NCI-H1105 (cell line): ENCODE measurements at regions not wholly inside any gene's neighbourhood (a gene's known extent, or its start where the extent isn't known, plus 50 kb on each side); places are given as distances from the start of the nearest gene placed in this dataset.
"Not testable (repeated sequence)": the region's sequence is repeated elsewhere in the genome, so short reads cannot be mapped to it uniquely, and the experiment has no call there.

Experiments used
- DNase-seq: peaks from one replicate; lab custom pipeline; 2025; lab: John Stamatoyannopoulos, UW

DNA sequence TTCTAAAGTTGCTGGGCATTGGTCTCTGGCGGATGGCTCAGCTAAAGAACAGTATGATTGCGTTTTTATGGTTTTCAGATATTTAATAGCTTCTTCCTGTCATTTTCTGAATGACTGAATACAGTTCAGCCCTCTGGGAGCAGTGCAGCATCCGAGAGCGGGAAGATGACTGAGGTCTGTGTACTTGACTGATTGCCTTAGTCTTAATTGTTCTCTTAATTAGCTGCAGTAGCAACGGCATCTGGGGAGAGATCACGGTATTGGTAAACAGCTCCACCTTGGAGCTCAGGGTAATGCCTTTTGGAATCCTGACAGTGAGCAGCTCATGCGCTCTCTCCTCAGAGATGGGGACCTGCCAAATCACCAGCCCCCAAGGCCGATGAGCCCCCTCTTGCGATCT is 481.4 kb upstream of the SPRED2 start:
- DNase-seq = no peak

DNA sequence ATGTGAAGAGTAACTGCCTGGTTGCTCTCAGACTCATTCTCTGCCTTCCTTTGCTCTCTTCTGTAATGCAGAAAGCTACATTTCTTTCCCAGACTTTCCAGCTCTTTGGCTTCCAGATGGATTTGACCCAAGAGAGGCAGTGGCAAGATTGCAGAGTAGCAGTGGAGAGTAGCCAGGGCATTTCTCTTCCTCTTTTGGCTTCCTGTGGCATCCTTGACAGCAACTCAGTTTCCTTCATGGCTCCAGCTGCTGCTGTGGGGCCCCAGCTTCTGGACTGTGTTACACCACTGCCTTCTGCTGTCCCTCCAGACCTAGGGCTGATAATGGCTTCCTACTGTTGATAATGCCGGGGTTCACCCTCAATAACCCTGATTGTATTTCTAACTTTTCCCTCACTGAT is 469.4 kb upstream of the SPRED2 start:
- no peak for DNase-seq

DNA sequence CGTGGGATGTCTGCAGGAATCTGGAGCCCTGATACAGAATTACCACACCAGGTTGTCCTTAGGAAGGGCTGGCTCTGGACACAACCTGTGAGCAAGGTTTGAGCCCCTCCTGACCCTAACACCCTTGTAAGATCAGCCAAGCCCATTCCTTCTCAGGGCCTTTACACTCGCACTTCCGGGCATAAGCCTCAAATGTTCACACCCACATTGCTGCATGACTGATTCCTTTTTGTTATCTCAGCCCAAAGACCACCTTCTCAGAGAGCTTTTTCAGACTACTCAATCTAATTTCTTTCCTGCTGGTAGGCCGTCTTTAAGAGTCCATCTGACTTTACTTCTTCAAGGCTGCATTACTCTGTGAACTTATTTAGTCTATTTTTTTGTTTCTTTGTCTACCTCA is 464.0 kb upstream of the SPRED2 start:
- DNase-seq = no peak

DNA sequence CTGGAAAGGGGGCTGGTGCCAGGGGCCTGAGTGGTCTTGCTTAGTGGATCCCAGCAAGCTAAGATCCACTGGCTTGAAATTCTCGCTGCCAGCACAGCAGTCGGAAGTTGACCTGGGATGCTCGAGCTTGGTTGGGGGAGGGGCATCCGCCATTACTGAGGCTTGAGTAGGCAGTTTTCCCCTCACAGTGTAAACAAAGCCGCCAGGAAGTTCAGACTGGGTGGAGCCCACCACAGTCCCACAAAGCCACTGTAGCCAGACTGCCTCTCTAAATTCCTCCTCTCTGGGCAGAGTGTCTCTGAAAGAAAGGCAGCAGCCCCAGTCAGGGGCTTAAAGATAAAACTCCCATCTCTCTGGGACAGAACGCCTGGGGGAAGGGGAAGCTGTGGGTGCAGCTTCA is 457.7 kb upstream of the SPRED2 start:
- DNase-seq = not testable (repeated sequence)

DNA sequence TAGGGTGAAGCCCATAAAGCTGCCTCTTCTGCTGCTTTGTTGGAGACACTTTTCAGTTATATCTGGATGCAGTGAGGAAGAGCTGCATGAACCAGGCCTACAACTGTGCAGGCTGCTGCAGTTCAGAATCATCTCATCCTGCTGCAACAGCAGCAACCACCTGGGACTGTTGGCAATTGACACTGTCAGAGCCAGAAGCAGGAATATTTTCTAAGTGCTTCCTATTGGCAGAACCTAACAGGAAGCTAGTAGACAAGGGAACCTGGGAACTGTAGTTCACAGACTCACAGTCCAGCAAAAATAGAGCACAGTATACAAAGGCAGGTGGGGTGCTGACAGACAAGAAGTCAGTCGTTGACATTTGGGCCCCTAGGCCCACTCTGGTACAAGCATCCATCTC is 452.9 kb upstream of the SPRED2 start:
- no peak for DNase-seq

DNA sequence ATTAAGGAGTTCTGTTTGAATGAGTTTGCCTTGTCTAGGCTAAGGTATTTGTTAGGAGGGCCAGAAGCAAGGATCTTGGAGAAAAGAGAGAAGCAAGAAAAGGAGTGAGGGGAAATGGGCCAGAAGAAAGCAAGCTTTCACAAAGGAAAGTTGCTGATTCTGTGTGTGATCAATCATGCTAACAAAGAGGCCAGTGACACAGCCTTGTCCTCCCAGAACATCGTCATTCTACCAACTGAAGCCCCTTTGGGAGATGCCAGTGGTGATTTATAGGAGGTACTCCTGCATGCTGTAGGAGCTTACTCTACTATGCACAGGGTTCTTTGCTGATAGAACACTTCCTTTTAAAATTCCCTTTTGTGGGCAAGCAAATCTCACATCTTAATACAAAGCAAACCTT is 449.2 kb upstream of the SPRED2 start:
- DNase-seq = no peak

DNA sequence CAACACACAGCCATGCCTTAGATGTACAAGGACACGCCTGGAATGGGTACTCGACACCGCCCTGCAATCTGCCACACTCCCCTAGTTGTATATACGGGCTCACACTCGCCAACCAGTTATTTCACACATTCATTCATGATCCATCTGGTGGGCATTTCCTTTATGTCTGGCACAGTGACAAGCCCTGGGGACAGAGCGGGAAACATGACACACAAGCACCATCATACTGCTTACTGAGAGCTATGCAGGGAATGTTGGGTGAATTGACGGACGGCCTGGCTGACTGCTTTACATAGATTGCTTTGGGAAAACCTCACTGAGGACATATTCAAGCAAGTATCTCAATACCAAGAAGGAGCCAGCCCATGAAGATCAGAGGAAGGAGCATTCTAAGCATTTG is 448.0 kb upstream of the SPRED2 start:
- no peak for DNase-seq

DNA sequence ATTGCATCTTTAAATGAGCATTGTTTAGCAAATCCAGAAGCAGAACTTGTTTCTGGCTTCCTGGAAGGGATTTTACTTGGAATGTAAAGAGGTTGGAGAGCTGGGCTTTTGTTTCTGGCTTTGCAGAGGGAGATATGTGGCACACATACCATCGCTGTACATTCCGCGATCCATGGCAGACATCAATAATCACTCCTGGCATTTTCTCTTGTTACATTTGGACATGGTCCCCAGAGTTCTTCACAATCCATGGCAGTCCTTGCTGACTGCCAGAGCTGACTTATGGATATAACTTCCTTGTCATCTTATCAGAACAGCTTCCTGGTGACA is 445.6 kb upstream of the SPRED2 start:
- DNase-seq = no peak

DNA sequence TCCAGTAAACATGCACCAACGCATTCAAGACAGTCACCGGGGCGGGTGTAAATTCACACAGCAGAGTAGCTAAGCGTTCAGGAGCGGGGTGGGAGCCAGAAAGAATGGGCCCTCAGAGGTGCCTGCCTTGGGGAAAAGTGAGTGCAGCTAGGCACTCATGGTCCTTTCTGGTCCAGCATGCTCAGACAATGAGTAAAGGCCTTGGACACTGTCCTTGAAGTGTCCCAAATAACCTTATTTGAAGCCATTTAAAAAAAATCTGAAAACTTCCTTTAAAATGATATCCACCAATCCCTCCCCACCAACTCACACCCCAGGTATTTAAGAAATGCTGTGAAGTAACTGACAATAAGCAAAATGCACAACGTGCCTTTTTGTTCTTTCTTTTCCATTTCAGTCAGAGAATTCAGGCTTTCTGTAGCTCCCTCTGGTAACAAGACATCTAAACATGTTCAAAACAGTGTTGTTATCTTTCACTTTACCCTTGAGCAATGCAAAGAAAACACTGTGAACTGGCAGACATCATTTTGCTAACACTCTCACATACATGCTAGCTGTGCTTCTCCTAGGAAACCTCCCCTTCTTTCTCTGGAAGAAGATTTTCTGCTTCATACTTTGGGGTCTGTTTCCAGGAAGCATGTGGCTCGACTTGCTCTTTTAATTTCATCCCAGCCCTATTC is 445.1 kb upstream of the SPRED2 start:
- DNase-seq = no peak

DNA sequence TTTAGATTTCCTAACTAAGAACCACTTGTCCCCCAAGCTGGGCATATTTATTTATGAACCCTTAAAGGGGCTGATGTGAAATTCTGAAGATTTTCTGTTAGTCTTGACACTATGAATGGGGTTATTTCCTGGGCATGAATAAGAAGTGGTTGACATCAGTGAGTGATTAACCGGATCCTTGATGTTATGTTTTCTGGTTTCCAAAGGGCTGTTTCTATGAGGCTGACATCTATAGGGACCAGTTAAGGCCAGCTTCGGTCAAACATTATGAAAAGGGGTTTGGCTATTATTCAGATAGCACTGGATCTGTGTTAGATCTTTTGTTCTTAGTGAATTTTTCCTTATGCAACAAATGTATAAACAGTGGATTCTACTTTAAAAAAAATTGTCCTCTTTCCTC is 443.7 kb upstream of the SPRED2 start:
- no peak for DNase-seq

DNA sequence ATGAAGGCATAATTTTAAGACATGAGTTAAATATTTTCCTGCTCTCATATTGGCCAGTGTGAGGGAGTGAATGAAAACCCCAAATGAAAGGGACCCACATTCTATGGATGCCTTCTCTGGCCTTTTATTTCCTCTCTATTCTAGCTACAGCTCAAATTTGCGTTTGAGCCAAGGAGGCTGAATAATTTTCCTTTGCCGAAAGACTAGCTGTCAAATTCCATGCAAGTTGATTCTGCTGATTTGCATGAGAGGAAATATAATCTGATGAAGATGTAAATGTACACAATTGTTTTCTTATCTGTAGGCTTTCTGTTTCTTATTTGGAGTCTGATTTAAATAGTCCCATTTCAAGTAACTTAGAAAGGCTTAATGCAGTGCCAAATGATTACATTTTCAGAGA is 438.4 kb upstream of the SPRED2 start:
- no peak for DNase-seq

DNA sequence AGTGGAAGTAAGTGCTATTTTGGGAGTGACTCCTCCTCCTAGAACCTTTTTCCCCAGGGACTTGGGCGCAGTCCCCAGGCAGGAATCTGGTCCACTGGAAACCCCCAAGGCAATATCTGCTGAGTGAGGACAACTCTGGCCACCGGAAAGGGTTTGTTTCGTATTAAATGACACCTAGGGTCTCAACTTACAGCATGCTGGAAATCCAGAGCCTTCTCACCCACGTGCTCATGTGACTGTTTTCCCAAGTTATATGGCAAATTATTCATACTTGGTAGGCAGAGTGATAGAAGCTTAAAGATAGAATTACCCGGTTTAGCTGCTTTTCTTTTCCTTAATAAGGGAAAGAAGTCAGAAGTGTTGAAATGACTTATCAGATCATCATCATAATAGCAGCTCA is 436.9 kb upstream of the SPRED2 start:
- no peak for DNase-seq

DNA sequence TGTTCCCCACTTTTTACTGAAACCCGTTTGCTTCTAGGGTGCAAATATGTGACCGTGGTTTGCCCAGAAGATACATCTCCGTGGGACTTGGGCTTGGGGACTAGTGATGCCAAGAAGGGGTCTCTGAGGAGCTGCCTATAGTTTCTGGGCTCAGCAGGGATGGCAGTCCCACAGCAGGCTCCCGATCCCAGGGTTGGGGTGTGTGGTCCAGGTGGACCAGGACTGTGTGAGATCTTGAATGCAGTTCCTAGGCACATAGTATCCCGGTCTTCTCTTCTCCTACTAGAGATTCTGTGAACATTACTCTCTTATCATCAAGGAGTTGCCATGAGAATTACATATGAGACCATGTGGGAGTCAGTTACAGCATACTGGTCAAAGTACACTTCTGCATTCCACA is 435.8 kb upstream of the SPRED2 start:
- DNase-seq = no peak

DNA sequence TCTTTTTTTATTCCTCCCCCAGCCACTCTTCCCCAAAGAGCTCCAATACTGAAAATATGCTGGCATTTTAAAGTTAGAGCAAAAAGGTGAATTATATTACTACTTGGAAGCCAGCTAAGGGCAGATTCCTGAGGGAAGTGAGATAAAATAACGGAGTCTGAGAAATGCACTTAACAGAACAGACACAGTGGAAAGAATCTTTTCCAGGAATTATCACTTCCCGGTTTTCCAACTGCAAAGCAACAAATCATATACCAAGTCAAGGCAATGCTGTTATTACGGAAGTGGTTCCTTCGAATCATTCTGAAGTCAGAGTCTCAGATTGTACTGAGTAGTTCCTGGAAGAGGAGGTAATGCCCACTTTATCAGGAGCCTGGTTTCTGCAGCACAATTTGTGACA is 435.0 kb upstream of the SPRED2 start:
- no peak for DNase-seq

DNA sequence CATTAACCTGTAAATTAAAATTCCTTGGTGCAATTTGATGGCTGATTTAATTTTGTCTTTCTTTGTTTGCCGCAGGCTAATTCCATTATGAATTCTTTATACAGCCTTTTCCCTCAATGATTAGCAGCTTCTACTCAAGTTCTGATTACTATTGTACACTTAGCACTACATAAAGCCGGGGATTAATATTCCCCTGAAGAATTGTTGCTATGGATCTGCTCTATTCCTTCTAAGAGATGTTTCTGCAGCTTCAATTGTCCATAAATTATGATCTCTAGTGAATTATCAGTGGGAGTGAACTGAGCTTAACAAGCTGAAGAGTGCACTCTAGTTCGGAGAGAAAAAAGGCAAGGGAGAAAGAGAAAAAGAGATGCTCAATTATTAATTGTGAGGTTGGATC is 433.7 kb upstream of the SPRED2 start:
- DNase-seq = no peak

DNA sequence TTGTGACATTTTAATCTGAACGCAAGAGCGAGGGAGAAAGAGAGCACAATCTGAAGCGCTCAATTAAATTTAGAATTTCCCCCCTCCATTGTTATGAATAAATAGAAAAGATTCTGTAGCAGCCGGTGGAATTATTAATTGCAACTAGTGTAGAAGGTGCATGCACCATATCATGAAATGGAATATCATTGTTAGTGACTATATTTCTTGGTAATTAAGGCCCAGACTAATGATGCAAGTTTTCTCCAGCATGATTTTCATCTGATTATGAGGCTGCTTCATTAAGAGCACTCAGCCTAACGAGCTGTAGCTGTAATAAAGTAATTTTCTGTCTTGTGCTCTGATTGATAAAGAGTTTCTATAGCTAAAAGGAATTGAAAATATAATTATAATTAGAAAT is 432.2 kb upstream of the SPRED2 start:
- DNase-seq = no peak

DNA sequence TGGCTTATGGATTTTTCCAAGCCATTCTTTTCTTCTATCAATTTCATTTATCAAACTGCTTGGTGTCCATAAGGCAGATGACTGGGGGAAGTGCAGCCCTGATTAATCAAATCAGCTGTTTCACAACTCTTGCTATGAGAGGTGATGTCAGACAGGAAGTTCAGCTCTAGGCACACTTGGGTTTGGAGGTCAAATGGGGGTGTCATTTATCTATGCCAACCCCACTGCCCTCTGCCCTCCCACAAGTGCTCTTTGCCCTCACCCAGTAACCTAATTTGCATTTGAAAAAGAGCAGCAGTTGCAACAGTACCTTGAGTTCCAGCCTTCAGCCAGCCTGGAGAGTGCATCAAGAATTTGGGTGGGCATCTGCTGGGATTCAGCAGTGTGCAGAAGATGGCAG is 431.3 kb upstream of the SPRED2 start:
- no peak for DNase-seq

DNA sequence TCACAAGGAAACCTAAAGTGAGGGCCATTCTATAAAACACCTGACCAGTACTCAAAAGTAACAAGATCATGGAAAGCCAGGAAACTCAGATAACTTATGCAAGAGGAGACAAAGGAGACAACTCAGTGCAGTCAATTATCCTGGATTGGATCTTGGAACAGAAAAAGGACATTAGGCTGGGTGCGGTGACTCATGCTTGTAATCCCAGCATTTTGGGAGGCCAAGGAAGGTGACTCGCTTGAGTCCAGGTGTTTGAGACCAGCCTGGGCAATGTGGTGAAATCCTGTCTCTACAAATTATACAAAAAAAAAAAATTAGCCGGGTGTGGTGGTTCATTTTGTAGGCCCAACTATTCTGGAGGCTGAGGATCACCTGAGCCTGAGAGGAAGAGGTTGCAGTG is 424.5 kb upstream of the SPRED2 start:
- DNase-seq = no peak

DNA sequence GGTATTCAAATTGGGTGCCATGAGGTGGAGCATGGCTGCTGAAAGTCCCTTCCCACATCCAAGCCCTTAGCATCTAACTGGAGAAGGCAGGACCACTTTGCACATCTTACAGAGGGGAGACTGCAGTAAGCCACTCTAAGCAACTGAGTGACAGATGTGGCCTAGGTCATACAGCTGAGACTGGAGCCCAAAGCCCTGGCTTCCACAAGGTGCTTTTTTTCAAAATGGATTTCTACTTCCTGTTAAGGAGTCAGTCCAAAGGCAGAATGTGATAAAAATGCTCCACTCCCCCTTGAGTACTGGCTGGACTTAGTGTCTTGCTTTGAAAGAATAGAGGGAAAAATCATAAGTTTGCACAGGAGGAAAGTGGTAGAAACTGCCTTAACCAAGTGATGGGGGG is 424.0 kb upstream of the SPRED2 start:
- DNase-seq = no peak

DNA sequence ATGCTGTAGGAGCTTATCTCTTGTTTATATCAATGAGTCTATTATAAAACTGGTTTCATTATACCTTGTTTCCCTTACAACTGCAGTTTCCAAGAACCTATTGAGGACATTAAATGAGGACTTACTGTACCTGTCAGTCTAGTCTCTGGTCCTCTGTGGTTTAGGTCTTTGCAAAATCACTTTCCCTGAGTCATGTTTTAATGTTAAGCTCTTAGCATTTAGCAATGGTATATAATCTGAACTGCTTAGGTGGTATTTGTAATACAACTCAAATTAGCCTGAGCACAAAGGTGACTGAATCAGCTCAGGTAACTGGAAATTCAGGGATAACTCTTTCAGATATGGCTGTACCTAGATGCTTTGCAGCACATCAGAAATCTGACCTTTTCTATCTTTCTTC is 418.3 kb upstream of the SPRED2 start:
- no peak for DNase-seq

DNA sequence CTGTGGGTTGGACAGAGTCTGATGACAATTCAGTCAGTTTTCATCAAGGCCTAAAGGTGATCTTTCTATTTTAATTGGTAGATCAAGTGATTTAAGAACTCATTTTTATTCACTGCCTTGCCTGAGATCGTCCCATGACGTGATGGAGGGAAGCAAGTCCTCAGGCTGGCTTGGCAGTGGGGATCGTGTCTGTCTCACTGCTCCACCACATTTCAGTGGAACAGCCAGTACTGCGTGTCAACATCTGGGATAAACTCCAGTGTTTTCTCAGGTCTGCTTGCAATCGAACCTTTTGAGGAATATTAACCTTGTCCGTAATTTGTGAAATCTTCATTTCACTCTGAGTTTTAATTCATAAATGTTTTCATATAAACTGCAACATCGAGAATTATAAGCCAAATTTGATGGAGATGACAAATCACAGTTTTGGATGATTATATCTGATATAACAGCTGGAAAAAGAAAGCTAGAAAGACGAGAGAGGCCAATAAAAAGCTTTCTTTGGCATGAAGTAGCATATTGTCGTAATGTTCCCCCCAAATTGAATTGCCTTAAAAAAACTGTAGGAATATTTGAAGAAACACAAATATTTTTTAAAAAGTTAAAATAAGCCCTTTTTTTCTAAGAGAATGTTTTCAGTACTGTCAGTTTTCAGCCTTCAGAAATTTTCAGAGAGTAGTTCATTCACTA is 414.7 kb upstream of the SPRED2 start:
- DNase-seq = no peak

DNA sequence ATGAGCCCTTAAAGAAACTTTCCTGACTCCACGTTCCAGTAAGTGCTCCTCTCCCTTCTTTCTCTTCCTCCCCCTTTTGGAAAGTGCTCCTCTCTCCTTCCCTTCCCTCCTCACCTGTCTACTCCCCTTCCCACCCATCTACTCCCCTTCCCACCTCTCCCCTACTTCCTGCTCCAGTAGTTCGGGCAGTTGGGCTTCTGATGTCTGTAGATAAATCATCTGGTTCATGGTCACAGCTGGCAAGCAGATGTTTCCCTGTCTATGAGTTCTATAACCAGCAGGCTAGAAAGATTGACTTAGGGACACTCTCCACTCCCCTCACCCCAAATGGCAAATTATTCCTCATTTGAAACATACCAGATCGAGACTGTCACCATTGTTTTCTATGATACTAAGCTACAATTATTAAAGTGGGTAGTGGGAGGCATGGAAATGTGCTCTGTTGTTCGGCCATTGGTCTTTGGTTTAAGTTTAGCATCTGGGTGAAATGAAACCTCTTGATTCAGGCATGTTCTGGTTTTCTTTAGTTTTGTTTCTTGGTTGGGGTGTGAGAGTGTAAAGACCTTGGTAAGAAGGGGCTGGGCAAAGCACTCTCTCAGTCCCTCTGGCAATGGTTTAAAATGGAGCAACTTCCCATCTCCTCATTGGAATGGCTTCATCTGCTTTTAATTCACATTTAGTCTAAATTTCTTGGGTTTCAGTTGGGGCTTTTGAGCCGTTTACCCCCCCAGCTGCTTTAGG is 413.2 kb upstream of the SPRED2 start:
- DNase-seq = no peak

DNA sequence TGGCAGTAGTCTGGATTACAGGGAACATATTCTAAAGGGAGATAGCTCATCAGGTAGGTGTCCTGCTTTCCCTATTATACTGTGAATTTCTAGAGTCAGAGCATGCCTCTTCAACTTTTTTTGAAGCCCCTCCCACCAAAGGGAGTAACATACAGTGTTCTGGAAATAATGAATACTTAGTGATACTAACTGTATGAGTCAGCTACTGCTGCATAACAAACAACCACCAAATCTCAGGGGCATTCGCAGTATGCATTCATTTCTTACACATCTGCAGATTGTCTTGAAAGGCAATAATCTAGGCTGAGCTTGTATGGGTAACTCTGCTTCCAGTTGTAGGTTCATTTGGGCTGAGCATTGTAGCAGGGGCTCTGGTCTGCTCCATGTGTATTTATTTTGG is 409.7 kb upstream of the SPRED2 start:
- no peak for DNase-seq
